PC-9 (cell line): ENCODE measurements at regions not wholly inside any gene's neighbourhood (a gene's known extent, or its start where the extent isn't known, plus 50 kb on each side); places are given as distances from the start of the nearest gene placed in this dataset.

ENCODE experiments used
- BruUV-seq: library from RNA; stranded (reverse); fragments of 400-500 nt; replicated peaks from 2 replicates; lab custom pipeline; 2021; lab: Mats Ljungman, UMichigan
- CTCF ChIA-PET: fragments of 300-600 bp; sonication (Branson Sonifier 250); formaldehyde crosslinking; loops from one replicate; lab custom pipeline; 2022; ENCODE audit warnings: antibody characterized with exemption; lab: Charles Lee
- POLR2A ChIA-PET: fragments of 300-600 bp; sonication (Branson Sonifier 250); formaldehyde crosslinking; loops from one replicate; lab custom pipeline; 2022; ENCODE audit warnings: antibody characterized with exemption; ENCODE audit not compliant: unreplicated experiment; lab: Charles Lee
- DNase-seq, 2 experiments: peaks; one replicate each; pipeline versions ENCODE4 v3.0.0 to v3.0.0-alpha.2; 2015 to 2022; ENCODE audit warnings: mixed read lengths in 1 of 2
- H2AFZ ChIP-seq: fragments of 200-600 bp; sonication (generic); 2 replicates; pipeline ENCODE4 v1.8.1; 2017; ENCODE audit warnings: antibody characterized with exemption
- H3F3A ChIP-seq: fragments of 200-600 bp; sonication (generic); 2 replicates; pipeline ENCODE4 v1.8.1; 2017; ENCODE audit warnings: antibody characterized with exemption, mild to moderate bottlenecking, low read depth; ENCODE audit not compliant: insufficient read depth
- H3K27ac ChIP-seq: fragments of 200-600 bp; sonication (generic); 2 replicates; pipeline ENCODE4 v1.6.1; 2016; ENCODE audit warnings: mixed run types
- H3K27me3 ChIP-seq: fragments of 200-600 bp; sonication (generic); 2 replicates; pipeline ENCODE4 v1.6.1; 2016; ENCODE audit warnings: low read depth, mixed run types; ENCODE audit not compliant: insufficient read depth
- H3K36me3 ChIP-seq: fragments of 200-600 bp; sonication (generic); 2 replicates; pipeline ENCODE4 v1.6.1; 2016; ENCODE audit warnings: low read depth, mixed run types
- H3K4me1 ChIP-seq: fragments of 200-600 bp; sonication (generic); replicated peaks from 2 replicates; pipeline ENCODE4 v1.6.1; 2016; ENCODE audit warnings: mixed run types; ENCODE audit not compliant: insufficient read depth
- H3K4me2 ChIP-seq: fragments of 200-600 bp; sonication (generic); 2 replicates; pipeline ENCODE4 v1.6.1; 2017; ENCODE audit warnings: mixed run types
- H3K4me3 ChIP-seq: fragments of 200-600 bp; sonication (generic); 2 replicates; pipeline ENCODE4 v1.6.1; 2016; ENCODE audit warnings: mixed run types
- H3K79me2 ChIP-seq: fragments of 200-600 bp; sonication (generic); 2 replicates; pipeline ENCODE4 v1.6.1; 2017; ENCODE audit warnings: low read depth, mixed run types
- H3K9me2 ChIP-seq: fragments of 200-600 bp; sonication (generic); 2 replicates; pipeline ENCODE4 v1.8.1; 2017; ENCODE audit warnings: mild to moderate bottlenecking; ENCODE audit not compliant: insufficient read depth
- H3K9me3 ChIP-seq: fragments of 200-600 bp; sonication (generic); 2 replicates; pipeline ENCODE4 v1.8.1; 2016; ENCODE audit warnings: low read depth; ENCODE audit not compliant: insufficient read depth
- H4K20me1 ChIP-seq: fragments of 200-600 bp; sonication (generic); 2 replicates; pipeline ENCODE4 v1.8.1; 2017; ENCODE audit not compliant: insufficient read depth
- CTCF ChIP-seq: fragments of 200-600 bp; sonication (generic); conservative IDR thresholded peaks from 2 replicates; pipeline ENCODE4 v1.6.1; 2017; ENCODE audit warnings: mixed run types, antibody characterized with exemption, mild to moderate bottlenecking, moderate library complexity
- EZH2 ChIP-seq: fragments of 200-600 bp; sonication (generic); IDR thresholded peaks from 2 replicates; pipeline ENCODE4 v1.8.0; 2017; ENCODE audit warnings: antibody characterized with exemption, low read depth
- intact Hi-C: fragments of 100-400 bp; cut with micrococcal nuclease; formaldehyde crosslinking; loops from one replicate; pipeline ENCODE4 v1.10.0; 2022; ENCODE audit not compliant: unreplicated experiment

GRCh38 chr14:39681782-39682399 is 249.7 kb upstream of the FBXO33 start:
- DNase-seq = no peak
- H3K27ac ChIP-seq = no peak overlapping the region
- H3K4me1 ChIP-seq = no peaks in the 10 kb centered on the region
- no peaks in the 10 kb centered on the region for H3K9me2 ChIP-seq
- intact Hi-C loops = no loop called here
- ChIA-PET CTCF (no interaction called here), POLR2A (no interaction called here)
- H4K20me1 ChIP-seq = no peaks in the 10 kb centered on the region
- H2AFZ ChIP-seq = no peak overlapping the region
- TF ChIP-seq EZH2 (no peak), CTCF (no peak)
- H3K79me2 ChIP-seq = no peaks in the 10 kb centered on the region
- no peaks in the 10 kb centered on the region for H3K9me3 ChIP-seq
- no peak overlapping the region for H3K4me2 ChIP-seq
- H3F3A ChIP-seq = no peaks in the 10 kb centered on the region
- no peak overlapping the region for H3K4me3 ChIP-seq
- H3K27me3 ChIP-seq = no peaks in the 10 kb centered on the region
- BruUV-seq = no TSS peak
- H3K36me3 ChIP-seq = no peaks in the 10 kb centered on the region

GRCh38 chr14:39680777-39681176 is 248.5 kb upstream of the FBXO33 start:
- 0 out of 2 replicates have a peak, but pooled peaks cover 4% of the 10 kb centered on the region for H3K9me2 ChIP-seq
- CTCF ChIA-PET = no interaction called here
- H3K4me1 ChIP-seq = no peaks in the 10 kb centered on the region
- TF ChIP-seq CTCF = no peak
- no peak for TF ChIP-seq EZH2
- no peaks in the 10 kb centered on the region for H3K9me3 ChIP-seq
- H3K4me3 ChIP-seq = no peak overlapping the region
- no peaks in the 10 kb centered on the region for H3K27me3 ChIP-seq
- H3K79me2 ChIP-seq = no peaks in the 10 kb centered on the region
- H3K36me3 ChIP-seq = no peaks in the 10 kb centered on the region
- intact Hi-C loops = no loop called here
- POLR2A ChIA-PET = no interaction called here
- no peaks in the 10 kb centered on the region for H3F3A ChIP-seq
- H4K20me1 ChIP-seq = no peaks in the 10 kb centered on the region
- DNase-seq = no peak
- no peak overlapping the region for H2AFZ ChIP-seq
- no TSS peak for BruUV-seq
- no peak overlapping the region for H3K27ac ChIP-seq
- no peak overlapping the region for H3K4me2 ChIP-seq

- H3K4me2 ChIP-seq = no peak overlapping the region
- no peaks in the 10 kb centered on the region for H3K27me3 ChIP-seq
- no peak for DNase-seq
- H3F3A ChIP-seq = no peaks in the 10 kb centered on the region
- intact Hi-C loops = no loop called here
- BruUV-seq = no TSS peak
- H3K79me2 ChIP-seq = no peaks in the 10 kb centered on the region
- no peak overlapping the region for H2AFZ ChIP-seq
- no peak overlapping the region for H3K27ac ChIP-seq
- ChIA-PET POLR2A (no interaction called here), CTCF (no interaction called here)
- TF ChIP-seq CTCF (no peak), EZH2 (no peak)
- H3K36me3 ChIP-seq = no peaks in the 10 kb centered on the region
- H3K9me3 ChIP-seq = no peaks in the 10 kb centered on the region
- no peak overlapping the region for H3K4me3 ChIP-seq
- no peaks in the 10 kb centered on the region for H4K20me1 ChIP-seq
- 0 out of 2 replicates have a peak, but pooled peaks cover 4% of the 10 kb centered on the region for H3K9me2 ChIP-seq
- no peaks in the 10 kb centered on the region for H3K4me1 ChIP-seq
Measured at GRCh38 chr14:39673734-39674133, 241.5 kb upstream of the FBXO33 start.
